Thyroid gland (tissue), 4 donors: ENCODE measurements at regions not wholly inside any gene's neighbourhood (a gene's known extent, or its start where the extent isn't known, plus 50 kb on each side); places are given as distances from the start of the nearest gene placed in this dataset.

Experiments used
- DNase-seq, 2 donors: peaks; one replicate each; pipeline ENCODE4 v3.0.0-alpha.2; 2019
- H3K27ac ChIP-seq, 3 donors: fragments of 200-600 bp; sonication (generic); 1 replicate in 2 of 3; 2 replicates in 1 of 3; pipeline ENCODE4 v1.5.1; 2016 to 2019; ENCODE audit warnings: mild to moderate bottlenecking in 1 of 3, moderate library complexity in 1 of 3
- H3K27me3 ChIP-seq: fragments of 200-600 bp; sonication (generic); one replicate; pipeline ENCODE4 v1.5.1; 2019
- H3K36me3 ChIP-seq, 2 donors: fragments of 200-600 bp; sonication (generic); one replicate each; pipeline ENCODE4 v1.5.1; 2016 to 2019
- H3K4me1 ChIP-seq, 2 donors: fragments of 200-600 bp; sonication (generic); one replicate each; pipeline ENCODE4 v1.5.1; 2017 to 2019
- H3K4me3 ChIP-seq, 3 donors: fragments of 200-600 bp; sonication (generic); replicated peaks in 1 of 3; 1 replicate in 2 of 3; 2 replicates in 1 of 3; pipeline ENCODE4 v1.5.1; 2016; ENCODE audit warnings: mild to moderate bottlenecking in 1 of 3
- H3K9me3 ChIP-seq: fragments of 200-600 bp; sonication (generic); one replicate; pipeline ENCODE4 v1.5.1; 2017
- POLR2A ChIP-seq, 2 donors: fragments of 450-650 bp; IDR thresholded peaks; one replicate each; pipeline ENCODE4 v1.6.1; 2017; ENCODE audit warnings: antibody characterized with exemption in 2 of 2, mild to moderate bottlenecking in 2 of 2, moderate library complexity in 1 of 2
- WGBS, 2 donors: methylation state at CpG; one replicate each; pipeline ENCODE4 v1.1.5; 2017; 5-methylcytosine and 5-hydroxymethylcytosine counted together
- intact Hi-C: fragments of 100-400 bp; cut with DNase I; formaldehyde crosslinking; loops from one replicate; pipeline ENCODE4 v1.15.1; 2023
- TF ChIP-seq, protein P1 (sequence below), 6 experiments: fragments of 200-600 bp in 3 of 6; fragments of 450-650 bp in 3 of 6; sonication (generic) in 3 of 6; IDR thresholded peaks; one replicate each; pipeline ENCODE4 v1.5.1; 2016 to 2019; ENCODE audit warnings: antibody characterized with exemption in 6 of 6, mild to moderate bottlenecking in 2 of 6, inconsistent platforms in 1 of 6, moderate library complexity in 1 of 6

DNA sequence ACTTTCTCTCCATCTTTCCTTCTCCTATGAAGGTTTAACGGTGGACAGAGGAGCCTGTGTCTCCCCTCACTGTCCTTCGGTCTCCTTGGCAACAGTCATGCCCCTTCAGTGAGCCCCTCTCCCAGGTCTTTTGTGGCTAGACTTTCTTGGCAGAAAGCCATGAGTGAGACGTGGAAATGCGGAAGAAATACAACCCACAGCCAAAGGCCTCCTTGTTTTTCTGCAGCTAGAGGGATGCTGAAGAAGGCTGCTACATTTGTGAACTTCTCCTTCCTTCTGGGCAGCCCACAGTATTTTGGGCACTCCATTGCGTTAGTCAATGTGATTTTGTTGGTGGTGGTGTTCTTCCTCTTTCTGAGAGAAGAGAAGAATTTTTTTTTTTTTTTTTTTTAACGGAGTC, 333.7 kb upstream of the PODXL start:
- DNase-seq: no peak
- no peak overlapping the region for H3K27ac ChIP-seq
- no peaks in the 10 kb centered on the region for H3K27me3 ChIP-seq
- intact Hi-C loops: no loop called here
- TF ChIP-seq, protein P1, sequence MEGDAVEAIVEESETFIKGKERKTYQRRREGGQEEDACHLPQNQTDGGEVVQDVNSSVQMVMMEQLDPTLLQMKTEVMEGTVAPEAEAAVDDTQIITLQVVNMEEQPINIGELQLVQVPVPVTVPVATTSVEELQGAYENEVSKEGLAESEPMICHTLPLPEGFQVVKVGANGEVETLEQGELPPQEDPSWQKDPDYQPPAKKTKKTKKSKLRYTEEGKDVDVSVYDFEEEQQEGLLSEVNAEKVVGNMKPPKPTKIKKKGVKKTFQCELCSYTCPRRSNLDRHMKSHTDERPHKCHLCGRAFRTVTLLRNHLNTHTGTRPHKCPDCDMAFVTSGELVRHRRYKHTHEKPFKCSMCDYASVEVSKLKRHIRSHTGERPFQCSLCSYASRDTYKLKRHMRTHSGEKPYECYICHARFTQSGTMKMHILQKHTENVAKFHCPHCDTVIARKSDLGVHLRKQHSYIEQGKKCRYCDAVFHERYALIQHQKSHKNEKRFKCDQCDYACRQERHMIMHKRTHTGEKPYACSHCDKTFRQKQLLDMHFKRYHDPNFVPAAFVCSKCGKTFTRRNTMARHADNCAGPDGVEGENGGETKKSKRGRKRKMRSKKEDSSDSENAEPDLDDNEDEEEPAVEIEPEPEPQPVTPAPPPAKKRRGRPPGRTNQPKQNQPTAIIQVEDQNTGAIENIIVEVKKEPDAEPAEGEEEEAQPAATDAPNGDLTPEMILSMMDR (IDR thresholded peaks at IDR 0.05): no peak
- TF ChIP-seq POLR2A (IDR thresholded peaks at IDR 0.05): no peak
- no peaks in the 10 kb centered on the region for H3K4me1 ChIP-seq
- H3K9me3 ChIP-seq: no peaks in the 10 kb centered on the region
- H3K36me3 ChIP-seq: no peaks in the 10 kb centered on the region
- no peak overlapping the region for H3K4me3 ChIP-seq
- WGBS, 2 donors: 39 to 43% methylated on average over 6 of the region's 6 CpGs

DNA sequence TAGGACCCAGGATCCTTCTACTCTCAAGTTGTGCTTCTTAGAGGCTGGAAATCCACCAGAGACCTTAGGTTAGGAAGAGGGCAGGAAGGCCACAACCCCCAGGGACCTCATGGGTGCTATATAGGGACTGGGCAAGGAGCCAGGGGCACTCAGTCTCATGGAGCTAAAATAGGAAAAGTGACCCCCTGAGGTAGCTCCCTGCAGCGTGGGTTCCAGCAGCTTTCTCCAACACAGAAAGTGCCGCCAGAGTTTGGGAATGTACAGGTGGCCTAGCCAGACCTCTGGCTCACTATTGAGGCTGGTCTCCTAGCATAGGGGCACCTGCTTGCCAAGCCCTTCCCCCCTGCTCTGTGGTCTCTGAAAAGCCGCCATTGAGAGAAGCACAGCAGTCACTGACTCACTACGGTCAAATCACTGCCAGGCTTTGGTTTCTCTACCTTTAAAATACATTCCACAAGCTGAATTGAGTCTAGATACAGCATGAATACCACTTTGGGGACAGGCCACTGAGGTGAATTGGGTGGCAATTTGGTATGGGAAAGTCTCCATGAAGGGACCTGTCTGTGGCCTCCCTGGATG, 333.2 kb upstream of the PODXL start:
- Histone ChIP-seq H3K36me3 (no peaks in the 10 kb centered on the region), H3K4me1 (no peaks in the 10 kb centered on the region), H3K27me3 (no peaks in the 10 kb centered on the region), H3K9me3 (no peaks in the 10 kb centered on the region), H3K4me3 (no peak overlapping the region), H3K27ac (no peak overlapping the region)
- intact Hi-C loops: no loop called here
- 69 to 76% methylated on average over 2 to 4 of the region's 4 CpGs for WGBS, 2 donors
- TF ChIP-seq, protein P1 (IDR thresholded peaks at IDR 0.05): no peak
- no peak for TF ChIP-seq POLR2A (IDR thresholded peaks at IDR 0.05)
- DNase-seq: no peak

DNA sequence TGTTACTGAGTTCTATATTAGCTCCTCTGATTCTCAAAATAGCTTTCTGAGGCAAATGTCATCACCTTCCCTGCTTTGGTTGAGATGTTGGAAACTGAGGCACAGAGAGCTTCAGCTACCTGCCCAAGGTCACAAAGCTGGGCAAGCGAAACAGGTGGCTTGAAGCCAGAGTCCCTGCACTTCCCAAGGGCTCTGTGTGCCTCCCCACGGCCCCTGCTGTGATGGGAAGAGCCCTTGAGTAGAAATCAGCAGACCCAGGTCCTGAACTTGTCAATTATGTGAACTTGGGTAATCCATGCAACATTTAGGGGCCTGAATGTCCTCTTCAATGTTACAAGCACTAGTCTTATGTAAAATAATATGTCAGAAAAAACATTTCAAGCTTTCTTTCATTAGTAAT, 327.3 kb upstream of the PODXL start:
- no peaks in the 10 kb centered on the region for H3K4me1 ChIP-seq
- no peak overlapping the region for H3K4me3 ChIP-seq
- no peak for DNase-seq
- H3K27ac ChIP-seq: no peak overlapping the region
- no peaks in the 10 kb centered on the region for H3K9me3 ChIP-seq
- no peaks in the 10 kb centered on the region for H3K27me3 ChIP-seq
- no peaks in the 10 kb centered on the region for H3K36me3 ChIP-seq
- WGBS, 2 donors: 69 to 77% methylated on average over 2 of the region's 2 CpGs
- intact Hi-C loops: no loop called here
- TF ChIP-seq POLR2A (IDR thresholded peaks at IDR 0.05): no peak
- TF ChIP-seq, protein P1 (IDR thresholded peaks at IDR 0.05): no peak

DNA sequence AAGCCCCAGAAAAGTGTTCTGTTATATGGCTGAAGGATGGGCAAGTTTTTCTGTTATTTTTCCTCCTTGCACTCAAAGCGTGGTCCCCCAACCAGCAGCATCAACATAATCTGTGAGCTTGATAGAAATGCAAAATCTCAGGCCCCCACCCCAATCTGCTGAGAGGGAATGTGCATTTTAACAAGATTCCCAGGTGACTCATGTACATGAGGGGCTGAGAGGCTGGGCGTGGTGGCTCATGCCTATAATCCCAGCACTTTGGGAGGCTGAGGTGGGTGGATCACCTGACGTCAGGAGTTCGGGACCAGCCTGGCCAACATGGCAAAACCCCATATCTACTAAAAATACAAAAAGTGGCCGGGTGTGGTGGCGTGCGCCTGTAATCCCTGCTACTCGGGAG, 326.8 kb upstream of the PODXL start:
- no peak for TF ChIP-seq POLR2A (IDR thresholded peaks at IDR 0.05)
- TF ChIP-seq, protein P1 (IDR thresholded peaks at IDR 0.05): no peak
- no peaks in the 10 kb centered on the region for H3K36me3 ChIP-seq
- no peaks in the 10 kb centered on the region for H3K9me3 ChIP-seq
- H3K27ac ChIP-seq: no peak overlapping the region
- H3K4me3 ChIP-seq: no peak overlapping the region
- H3K4me1 ChIP-seq: no peaks in the 10 kb centered on the region
- no peak for DNase-seq
- WGBS, 2 donors: 89 to 92% methylated on average over 8 of the region's 8 CpGs
- intact Hi-C loops: no loop called here
- no peaks in the 10 kb centered on the region for H3K27me3 ChIP-seq

DNA sequence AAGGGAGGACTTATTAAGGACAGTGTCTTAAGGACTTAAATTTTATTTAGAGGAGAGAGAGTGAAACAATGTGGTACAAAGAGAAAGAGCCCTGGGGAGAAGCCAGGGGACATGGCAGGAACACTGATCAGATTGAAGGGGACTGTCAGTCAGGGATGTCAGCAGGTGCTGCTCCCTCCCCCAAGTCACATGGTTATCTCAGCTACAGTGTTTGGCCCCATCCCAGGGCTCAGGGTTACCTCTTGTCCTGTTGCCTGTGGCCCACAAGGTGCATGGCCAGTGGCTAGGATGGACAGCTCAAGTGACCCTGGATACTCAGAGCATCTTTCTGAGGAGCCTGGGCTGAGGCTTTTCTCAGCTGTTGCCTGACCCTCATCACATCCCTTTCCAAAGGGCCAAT, 325.9 kb upstream of the PODXL start:
- H3K27ac ChIP-seq: no peak overlapping the region
- TF ChIP-seq POLR2A (IDR thresholded peaks at IDR 0.05): no peak
- TF ChIP-seq, protein P1 (IDR thresholded peaks at IDR 0.05): no peak
- H3K36me3 ChIP-seq: no peaks in the 10 kb centered on the region
- intact Hi-C loops: no loop called here
- H3K4me3 ChIP-seq: no peak overlapping the region
- no peak for DNase-seq
- no peaks in the 10 kb centered on the region for H3K9me3 ChIP-seq
- H3K27me3 ChIP-seq: no peaks in the 10 kb centered on the region
- no peaks in the 10 kb centered on the region for H3K4me1 ChIP-seq
